Neuronal stem cell (in vitro differentiated cells): ENCODE measurements at regions not wholly inside any gene's neighbourhood (a gene's known extent, or its start where the extent isn't known, plus 50 kb on each side); places are given as distances from the start of the nearest gene placed in this dataset.

Experiments
- DNase-seq: peaks from one replicate; pipeline ENCODE4 v3.0.0-alpha.2; 2013; ENCODE audit warnings: low spot score
- H2AFZ ChIP-seq: one replicate; pipeline ENCODE4 v1.6.1; 2013; ENCODE audit warnings: mild to moderate bottlenecking, low read length, inconsistent platforms
- H2AK5ac ChIP-seq: 2 replicates; pipeline ENCODE4 v1.6.1; 2013; ENCODE audit warnings: low read depth, mild to moderate bottlenecking, inconsistent platforms, low read length, moderate library complexity, mixed read lengths
- H2BK120ac ChIP-seq: 2 replicates; pipeline ENCODE4 v1.6.1; 2013; ENCODE audit warnings: low read depth, mild to moderate bottlenecking, inconsistent platforms, low read length, moderate library complexity, mixed read lengths
- H2BK12ac ChIP-seq: one replicate; pipeline ENCODE4 v1.6.1; 2013; ENCODE audit warnings: low read length, inconsistent platforms
- H2BK15ac ChIP-seq: 2 replicates; pipeline ENCODE4 v1.6.1; 2013; ENCODE audit warnings: mild to moderate bottlenecking, low read length, inconsistent platforms, mixed read lengths
- H2BK5ac ChIP-seq: one replicate; pipeline ENCODE4 v1.6.1; 2013; ENCODE audit warnings: inconsistent platforms, mild to moderate bottlenecking, low read length, moderate library complexity
- H3K14ac ChIP-seq: one replicate; pipeline ENCODE4 v1.6.1; 2013; ENCODE audit warnings: low read length, inconsistent platforms
- H3K18ac ChIP-seq: 2 replicates; pipeline ENCODE4 v1.6.1; 2013; ENCODE audit warnings: low read length, inconsistent platforms
- H3K23ac ChIP-seq: 2 replicates; pipeline ENCODE4 v1.6.1; 2013; ENCODE audit warnings: low read depth, mild to moderate bottlenecking, mixed read lengths, low read length, inconsistent platforms; ENCODE audit not compliant: poor library complexity
- H3K27ac ChIP-seq: replicated peaks from 3 replicates; pipeline ENCODE4 v1.5.1; 2013; ENCODE audit warnings: low read length, inconsistent platforms
- H3K27me3 ChIP-seq, 3 experiments: 2 replicates each; pipeline ENCODE4 v1.6.1; 2013; ENCODE audit warnings: low read length in 3 of 3, mild to moderate bottlenecking in 2 of 3, inconsistent platforms in 1 of 3, low read depth in 1 of 3, mixed read lengths in 1 of 3, moderate library complexity in 1 of 3; ENCODE audit not compliant: control insufficient read depth in 3 of 3, insufficient read depth in 3 of 3
- H3K36me3 ChIP-seq, 2 donors: replicated peaks in 1 of 2; 2 replicates each; pipeline ENCODE4 v1.6.1; 2013; ENCODE audit warnings: low read length in 2 of 2; ENCODE audit not compliant: control insufficient read depth in 2 of 2, insufficient read depth in 2 of 2
- H3K4ac ChIP-seq: 2 replicates; pipeline ENCODE4 v1.6.1; 2013; ENCODE audit warnings: inconsistent platforms, mild to moderate bottlenecking, low read length, moderate library complexity
- H3K4me1 ChIP-seq, 2 donors: 1 replicate in 1 of 2; 2 replicates in 1 of 2; pipeline ENCODE4 v1.6.1; 2013; ENCODE audit warnings: low read length in 2 of 2, low read depth in 1 of 2; ENCODE audit not compliant: control insufficient read depth in 2 of 2, insufficient read depth in 1 of 2
- H3K4me2 ChIP-seq: one replicate; pipeline ENCODE4 v1.6.1; 2013; ENCODE audit warnings: mild to moderate bottlenecking, low read length, inconsistent platforms; ENCODE audit not compliant: insufficient read depth, poor library complexity, severe bottlenecking
- H3K4me3 ChIP-seq, 2 donors: 2 replicates each; pipeline ENCODE4 v1.5.1; 2013; ENCODE audit warnings: low read length in 2 of 2, mild to moderate bottlenecking in 2 of 2, inconsistent platforms in 1 of 2, moderate library complexity in 1 of 2
- H3K79me1 ChIP-seq: one replicate; pipeline ENCODE4 v1.6.1; 2013; ENCODE audit warnings: low read depth, mild to moderate bottlenecking, inconsistent platforms, low read length, moderate library complexity
- H3K9ac ChIP-seq: one replicate; pipeline ENCODE4 v1.6.1; 2013; ENCODE audit warnings: mild to moderate bottlenecking, low read depth, low read length, inconsistent platforms; ENCODE audit not compliant: poor library complexity
- H3K9me3 ChIP-seq, 2 donors: replicated peaks in 1 of 2; 2 replicates each; pipeline versions ENCODE3 to v1.6.1; 2013; ENCODE audit warnings: low read length in 2 of 2, mild to moderate bottlenecking in 2 of 2, inconsistent platforms in 1 of 2, low read depth in 1 of 2, mixed read lengths in 1 of 2, moderate library complexity in 1 of 2; ENCODE audit not compliant: control insufficient read depth in 2 of 2, insufficient read depth in 1 of 2
- H4K8ac ChIP-seq: one replicate; pipeline ENCODE4 v1.6.1; 2013; ENCODE audit warnings: low read depth, mild to moderate bottlenecking, inconsistent platforms, low read length, moderate library complexity
- H4K91ac ChIP-seq: one replicate; pipeline ENCODE4 v1.6.1; 2013; ENCODE audit warnings: low read length, low read depth, mild to moderate bottlenecking, inconsistent platforms; ENCODE audit not compliant: poor library complexity
- WGBS, 2 donors: extraction: QIAGEN DNeasy Blood & Tissue Kit; methylation state at CpG; one replicate each; pipeline ENCODE4 v1.1.7; 2013; ENCODE audit warnings: missing lambda C conversion rate in 2 of 2, mixed read lengths in 1 of 2; ENCODE audit not compliant: insufficient read length in 2 of 2, insufficient replicate concordance in 1 of 2; ENCODE audit errors: extremely low coverage in 2 of 2; 5-methylcytosine and 5-hydroxymethylcytosine counted together

GRCh38 chr5:153903321-153903720, 135.4 kb downstream of the FAM114A2 start:
- no peak overlapping the region for H4K8ac ChIP-seq
- WGBS, 2 donors, result no CpG with 5 or more reads among the region's 1 CpG
- H2BK12ac ChIP-seq, result no peak overlapping the region
- H3K9me3 ChIP-seq, result no peaks in the 10 kb centered on the region
- H3K27me3 ChIP-seq, result peaks cover 0 to 5% (median 0%) of the 10 kb centered on the region in 3 experiments
- no peak overlapping the region for H3K14ac ChIP-seq
- no peak overlapping the region for H3K23ac ChIP-seq
- H4K91ac ChIP-seq, result no peak overlapping the region
- H2BK120ac ChIP-seq, result no peak overlapping the region
- no peaks in the 10 kb centered on the region for H3K36me3 ChIP-seq
- DNase-seq, result no peak
- H3K27ac ChIP-seq, result no peak overlapping the region
- H3K4me1 ChIP-seq, result peaks cover 0 to 13% of the 10 kb centered on the region in 2 donors
- no peak overlapping the region for H2BK15ac ChIP-seq
- H3K4me3 ChIP-seq, result no peak overlapping the region
- no peak overlapping the region for H3K4me2 ChIP-seq
- H3K18ac ChIP-seq, result no peak overlapping the region
- no peak overlapping the region for H3K9ac ChIP-seq
- H3K79me1 ChIP-seq, result no peaks in the 10 kb centered on the region
- no peak overlapping the region for H3K4ac ChIP-seq
- H2AFZ ChIP-seq, result no peak overlapping the region
- H2AK5ac ChIP-seq, result no peak overlapping the region
- no peak overlapping the region for H2BK5ac ChIP-seq

GRCh38 chr5:153902016-153902415, 136.7 kb downstream of the FAM114A2 start:
- no peak overlapping the region for H3K27ac ChIP-seq
- WGBS, 2 donors, result no CpG with 5 or more reads among the region's 1 CpG
- no peak overlapping the region for H3K4me2 ChIP-seq
- DNase-seq, result no peak
- no peak overlapping the region for H3K23ac ChIP-seq
- H3K79me1 ChIP-seq, result no peaks in the 10 kb centered on the region
- H3K4me3 ChIP-seq, result no peak overlapping the region
- no peak overlapping the region for H4K8ac ChIP-seq
- H3K27me3 ChIP-seq, result no peaks in the 10 kb centered on the region
- no peak overlapping the region for H3K18ac ChIP-seq
- no peak overlapping the region for H3K14ac ChIP-seq
- peaks cover 0 to 15% of the 10 kb centered on the region in 2 donors for H3K4me1 ChIP-seq
- no peaks in the 10 kb centered on the region for H3K9me3 ChIP-seq
- no peaks in the 10 kb centered on the region for H3K36me3 ChIP-seq
- H2BK5ac ChIP-seq, result no peak overlapping the region
- H2BK120ac ChIP-seq, result no peak overlapping the region
- no peak overlapping the region for H4K91ac ChIP-seq
- no peak overlapping the region for H2BK15ac ChIP-seq
- no peak overlapping the region for H2AK5ac ChIP-seq
- H3K4ac ChIP-seq, result no peak overlapping the region
- no peak overlapping the region for H2BK12ac ChIP-seq
- H2AFZ ChIP-seq, result no peak overlapping the region
- no peak overlapping the region for H3K9ac ChIP-seq

DNA sequence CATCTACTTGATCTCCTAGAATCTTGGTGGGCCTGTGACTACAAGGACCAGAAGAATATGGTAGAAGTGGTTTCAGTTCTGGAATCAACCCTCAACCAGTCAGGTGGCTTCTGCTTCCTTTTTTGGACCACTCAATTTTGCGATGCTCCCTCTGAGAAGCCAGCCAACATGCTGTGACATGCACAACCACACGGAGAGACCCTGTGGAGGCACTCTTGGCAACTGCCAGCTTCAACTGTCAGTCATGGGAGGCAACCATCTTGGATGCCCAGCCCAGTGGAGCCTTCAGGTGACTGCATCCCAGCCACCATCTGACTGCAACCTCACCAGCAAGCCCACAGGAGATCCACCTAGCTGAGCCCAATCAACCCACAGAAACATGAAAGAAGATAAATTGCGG, 137.3 kb downstream of the FAM114A2 start:
- Histone ChIP-seq H3K14ac (no peak overlapping the region), H2AFZ (no peak overlapping the region), H2BK5ac (no peak overlapping the region), H3K4me3 (no peak overlapping the region), H3K27me3 (no peaks in the 10 kb centered on the region), H3K27ac (no peak overlapping the region), H3K4me1 (peaks cover 0 to 15% of the 10 kb centered on the region in 2 donors), H4K91ac (no peak overlapping the region), H3K4me2 (no peak overlapping the region), H2BK12ac (no peak overlapping the region), H3K9ac (no peak overlapping the region), H4K8ac (no peak overlapping the region), H3K18ac (no peak overlapping the region), H2AK5ac (no peak overlapping the region), H2BK15ac (no peak overlapping the region), H3K9me3 (no peaks in the 10 kb centered on the region), H3K4ac (no peak overlapping the region), H2BK120ac (no peak overlapping the region), H3K36me3 (no peaks in the 10 kb centered on the region), H3K23ac (no peak overlapping the region), H3K79me1 (no peaks in the 10 kb centered on the region)
- no CpG with 5 or more reads among the region's 3 CpGs for WGBS, 2 donors
- DNase-seq, result no peak

DNA sequence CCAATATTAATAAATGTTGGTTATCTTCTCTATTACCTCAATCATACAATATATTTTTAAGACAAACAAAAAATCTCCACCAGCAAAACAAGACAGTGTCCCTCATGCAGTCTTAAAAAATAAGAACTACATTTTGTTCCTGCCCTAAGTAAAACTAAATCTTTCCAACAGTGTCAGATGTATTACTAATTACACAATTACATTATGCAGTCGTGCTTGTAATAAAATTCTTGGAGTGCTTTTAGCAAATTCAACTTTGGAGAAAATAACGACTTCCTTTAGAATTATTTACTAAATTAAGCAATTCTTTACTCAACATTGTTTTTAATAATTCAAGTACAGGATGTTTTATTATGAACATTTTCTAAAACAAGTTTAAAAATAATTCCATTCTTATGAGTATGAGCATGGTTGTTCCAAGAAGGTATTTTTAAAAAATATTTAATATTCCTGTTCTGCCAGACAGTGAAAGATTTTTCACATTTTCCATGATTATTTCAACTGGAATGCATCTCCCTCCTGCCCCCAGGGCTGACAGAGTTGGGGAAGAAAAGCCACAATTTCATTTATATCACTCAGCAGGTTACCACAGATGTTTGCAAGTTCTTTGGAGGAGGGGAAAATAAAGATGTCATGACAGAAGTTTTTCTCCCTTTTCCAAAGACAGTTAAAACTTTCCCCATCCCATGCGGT, 137.9 kb downstream of the FAM114A2 start:
- no peaks in the 10 kb centered on the region for H3K9me3 ChIP-seq
- DNase-seq, result no peak
- no CpG with 5 or more reads among the region's 3 CpGs for WGBS, 2 donors

More for the DNA sequence above, 137.9 kb downstream of the FAM114A2 start:
- Histone ChIP-seq H2BK12ac (no peak overlapping the region), H2AK5ac (no peak overlapping the region), H3K18ac (no peak overlapping the region), H3K14ac (no peak overlapping the region), H4K8ac (no peak overlapping the region), H2AFZ (no peak overlapping the region), H2BK5ac (no peak overlapping the region), H4K91ac (no peak overlapping the region), H3K4me3 (no peak overlapping the region), H3K79me1 (no peaks in the 10 kb centered on the region), H3K9ac (no peak overlapping the region), H3K27me3 (no peaks in the 10 kb centered on the region), H3K23ac (no peak overlapping the region), H3K4ac (no peak overlapping the region), H3K4me2 (no peak overlapping the region), H2BK120ac (no peak overlapping the region), H3K36me3 (no peaks in the 10 kb centered on the region), H2BK15ac (no peak overlapping the region), H3K27ac (no peak overlapping the region), H3K4me1 (peaks cover 0 to 15% of the 10 kb centered on the region in 2 donors)
